H1 (cell line): ENCODE measurements at regions not wholly inside any gene's neighbourhood (a gene's known extent, or its start where the extent isn't known, plus 50 kb on each side); places are given as distances from the start of the nearest gene placed in this dataset.
"Not testable (repeated sequence)": the region's sequence is repeated elsewhere in the genome, so short reads cannot be mapped to it uniquely, and the experiment has no call there.

Experiments used
- CREB1 ChIP-seq: IDR thresholded peaks from 2 replicates; pipeline ENCODE4 v1.6.1; 2012; ENCODE audit warnings: inconsistent platforms
- EZH2 ChIP-seq: fragments of 200-600 bp; sonication (generic); IDR thresholded peaks from 2 replicates; pipeline ENCODE4 v1.7.1; 2012; ENCODE audit warnings: low read depth, mild to moderate bottlenecking, moderate library complexity, low read length, inconsistent platforms; ENCODE audit not compliant: severe bottlenecking
- MAFK ChIP-seq: IDR thresholded peaks from 2 replicates; pipeline ENCODE4 v1.6.1; 2012; ENCODE audit warnings: low read depth, mild to moderate bottlenecking, improper control_type of control experiment, low read length
- RXRA ChIP-seq: IDR thresholded peaks from 2 replicates; pipeline ENCODE4 v1.6.1; 2011; ENCODE audit warnings: low read depth, mild to moderate bottlenecking, low read length, moderate library complexity; ENCODE audit not compliant: insufficient read depth
- TAF7 ChIP-seq: optimal IDR thresholded peaks from 2 replicates; pipeline ENCODE3; 2011; ENCODE audit warnings: low read depth, mild to moderate bottlenecking, inconsistent platforms, low read length, moderate library complexity, borderline replicate concordance
- TF ChIP-seq, protein P1 (sequence below), 3 experiments: IDR thresholded peaks; 1 replicate in 2 of 3; 2 replicates in 1 of 3; pipeline versions ENCODE4 v1.5.1 to v1.6.1; 2011; ENCODE audit warnings: low read length in 3 of 3, mild to moderate bottlenecking in 3 of 3, inconsistent platforms in 2 of 3, low read depth in 1 of 3, moderate library complexity in 1 of 3; ENCODE audit not compliant: insufficient read depth in 1 of 3; ENCODE audit errors: control extremely low read depth in 1 of 3
- TF ChIP-seq, protein P2 (sequence below): IDR thresholded peaks from 2 replicates; pipeline ENCODE4 v1.6.1; 2011; ENCODE audit warnings: low read depth, mild to moderate bottlenecking, low read length; ENCODE audit not compliant: insufficient read depth

DNA sequence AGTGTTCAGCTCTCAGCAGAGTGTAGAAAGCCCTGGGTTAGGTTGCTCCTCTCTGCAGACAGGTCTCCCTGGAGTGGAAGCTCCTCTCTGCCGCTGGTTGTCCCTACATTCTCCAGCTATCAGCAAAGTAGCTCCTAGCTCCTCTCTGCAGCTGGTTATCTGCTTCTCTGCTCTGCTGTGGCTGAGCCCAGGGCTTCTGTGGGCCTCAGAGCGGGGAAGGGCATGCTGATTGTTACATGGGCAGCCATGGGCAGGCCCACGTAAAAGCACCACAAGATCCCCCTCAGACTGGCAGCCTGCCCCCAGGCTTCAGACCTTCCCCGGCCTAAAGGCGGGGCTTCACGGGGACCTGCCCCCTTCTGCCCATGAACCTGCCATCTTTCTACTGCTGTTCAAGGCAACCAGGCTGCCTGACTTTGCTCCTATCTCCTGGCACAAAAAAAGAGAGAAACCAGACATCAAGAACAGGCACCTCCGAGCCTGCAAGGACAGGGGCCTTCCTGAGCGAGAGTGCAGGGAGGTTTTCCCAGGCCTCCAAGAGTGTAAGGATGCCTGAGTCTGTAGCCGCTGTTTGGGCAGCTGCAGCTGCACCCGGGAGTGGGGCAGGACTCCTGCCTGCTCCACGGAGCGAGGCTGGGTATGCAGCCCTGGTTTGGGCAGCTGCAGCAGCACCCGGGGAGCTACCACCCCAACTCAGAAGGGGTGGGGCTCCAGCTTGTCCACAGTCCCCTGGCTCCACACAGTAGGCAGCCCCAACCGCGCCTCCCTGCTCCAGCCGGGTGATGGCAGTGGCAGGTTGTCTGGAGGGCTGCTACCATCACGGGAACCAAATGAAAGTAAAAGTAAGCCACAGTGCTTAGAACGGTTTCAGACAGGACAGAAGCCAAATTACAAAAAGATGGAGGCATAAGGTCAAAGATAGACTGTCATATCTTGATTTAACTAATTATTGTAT lies 298.7 kb upstream of the POTED start:
- TF ChIP-seq, protein P1, sequence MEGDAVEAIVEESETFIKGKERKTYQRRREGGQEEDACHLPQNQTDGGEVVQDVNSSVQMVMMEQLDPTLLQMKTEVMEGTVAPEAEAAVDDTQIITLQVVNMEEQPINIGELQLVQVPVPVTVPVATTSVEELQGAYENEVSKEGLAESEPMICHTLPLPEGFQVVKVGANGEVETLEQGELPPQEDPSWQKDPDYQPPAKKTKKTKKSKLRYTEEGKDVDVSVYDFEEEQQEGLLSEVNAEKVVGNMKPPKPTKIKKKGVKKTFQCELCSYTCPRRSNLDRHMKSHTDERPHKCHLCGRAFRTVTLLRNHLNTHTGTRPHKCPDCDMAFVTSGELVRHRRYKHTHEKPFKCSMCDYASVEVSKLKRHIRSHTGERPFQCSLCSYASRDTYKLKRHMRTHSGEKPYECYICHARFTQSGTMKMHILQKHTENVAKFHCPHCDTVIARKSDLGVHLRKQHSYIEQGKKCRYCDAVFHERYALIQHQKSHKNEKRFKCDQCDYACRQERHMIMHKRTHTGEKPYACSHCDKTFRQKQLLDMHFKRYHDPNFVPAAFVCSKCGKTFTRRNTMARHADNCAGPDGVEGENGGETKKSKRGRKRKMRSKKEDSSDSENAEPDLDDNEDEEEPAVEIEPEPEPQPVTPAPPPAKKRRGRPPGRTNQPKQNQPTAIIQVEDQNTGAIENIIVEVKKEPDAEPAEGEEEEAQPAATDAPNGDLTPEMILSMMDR (IDR thresholded peaks at IDR 0.05; ENCODE audit: control extremely low read depth in 1 of 3, insufficient read depth in 1 of 3, low read depth in 1 of 3, low read length in 3 of 3), result not testable (repeated sequence)
- TF ChIP-seq CREB1, MAFK, RXRA, EZH2, TAF7: not testable (repeated sequence)
- TF ChIP-seq, protein P2, sequence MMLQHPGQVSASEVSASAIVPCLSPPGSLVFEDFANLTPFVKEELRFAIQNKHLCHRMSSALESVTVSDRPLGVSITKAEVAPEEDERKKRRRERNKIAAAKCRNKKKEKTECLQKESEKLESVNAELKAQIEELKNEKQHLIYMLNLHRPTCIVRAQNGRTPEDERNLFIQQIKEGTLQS, result not testable (repeated sequence)
